Central memory CD8-positive, alpha-beta T cell (primary cell): ENCODE measurements at regions not wholly inside any gene's neighbourhood (a gene's known extent, or its start where the extent isn't known, plus 50 kb on each side); places are given as distances from the start of the nearest gene placed in this dataset.

Experiments used
- ATAC-seq: fragments of 150-1000 bp; cut with Tn5 transposase; replicated peaks from 2 replicates; pipeline ENCODE4 v1.10.0; 2022; ENCODE audit warnings: mild to moderate bottlenecking, moderate FRiP score, moderate number of reproducible peaks; ENCODE audit not compliant: poor library complexity, severe bottlenecking; ENCODE audit errors: extremely low read depth
- DNase-seq, 2 donors: peaks; one replicate each; pipeline ENCODE4 v3.0.0; 2021; ENCODE audit warnings: low spot score in 2 of 2
- H3K27ac Mint-ChIP-seq: one replicate; pipeline ENCODE4 v1.8.0; 2022; ENCODE audit warnings: low read depth, mild to moderate bottlenecking, moderate library complexity, mixed read lengths
- H3K27me3 Mint-ChIP-seq: one replicate; pipeline ENCODE4 v1.8.0; 2022; ENCODE audit warnings: mixed read lengths
- H3K36me3 Mint-ChIP-seq: one replicate; pipeline ENCODE4 v1.8.0; 2022; ENCODE audit warnings: mild to moderate bottlenecking, moderate library complexity, mixed read lengths; ENCODE audit not compliant: insufficient read depth
- H3K4me1 Mint-ChIP-seq: one replicate; pipeline ENCODE4 v1.8.0; 2022; ENCODE audit warnings: mixed read lengths
- H3K4me3 Mint-ChIP-seq: one replicate; pipeline ENCODE4 v1.8.0; 2022; ENCODE audit warnings: mild to moderate bottlenecking, moderate library complexity, mixed read lengths
- H3K9me3 Mint-ChIP-seq: one replicate; pipeline ENCODE4 v1.8.0; 2022; ENCODE audit warnings: mixed read lengths

GRCh38 chr2:52127527-52127926 is 1095.6 kb upstream of the NRXN1 start:
- H3K36me3 Mint-ChIP-seq, result no peaks in the 10 kb centered on the region
- H3K4me3 Mint-ChIP-seq, result no peak overlapping the region
- DNase-seq (no peak), ATAC-seq (no peak)
- H3K27ac Mint-ChIP-seq, result no peak overlapping the region
- H3K27me3 Mint-ChIP-seq, result no peaks in the 10 kb centered on the region
- H3K9me3 Mint-ChIP-seq, result peaks cover 10% of the 10 kb centered on the region
- no peaks in the 10 kb centered on the region for H3K4me1 Mint-ChIP-seq

- Mint-ChIP-seq H3K4me3 (no peak overlapping the region), H3K27me3 (no peaks in the 10 kb centered on the region), H3K9me3 (peaks cover 9% of the 10 kb centered on the region), H3K4me1 (no peaks in the 10 kb centered on the region), H3K27ac (no peak overlapping the region), H3K36me3 (no peaks in the 10 kb centered on the region)
- no peak for ATAC-seq
- DNase-seq, result no peak
These were observed 1085.4 kb upstream of the NRXN1 start for GRCh38 chr2:52117299-52117698.

- no peak overlapping the region for H3K4me3 Mint-ChIP-seq
- no peaks in the 10 kb centered on the region for H3K4me1 Mint-ChIP-seq
- H3K27me3 Mint-ChIP-seq, result no peaks in the 10 kb centered on the region
- H3K9me3 Mint-ChIP-seq, result peaks cover 17% of the 10 kb centered on the region
- DNase-seq (no peak), ATAC-seq (no peak)
- H3K36me3 Mint-ChIP-seq, result no peaks in the 10 kb centered on the region
- no peak overlapping the region for H3K27ac Mint-ChIP-seq
These were observed 1083.8 kb upstream of the NRXN1 start for GRCh38 chr2:52115750-52116149.

- Mint-ChIP-seq H3K9me3 (peaks cover 17% of the 10 kb centered on the region), H3K4me1 (no peaks in the 10 kb centered on the region), H3K36me3 (no peaks in the 10 kb centered on the region), H3K27ac (no peak overlapping the region), H3K27me3 (no peaks in the 10 kb centered on the region), H3K4me3 (no peak overlapping the region)
- DNase-seq (no peak), ATAC-seq (no peak)
These were observed 1081.4 kb upstream of the NRXN1 start for GRCh38 chr2:52113338-52113737.

- Mint-ChIP-seq H3K27me3 (no peaks in the 10 kb centered on the region), H3K9me3 (peaks cover 18% of the 10 kb centered on the region), H3K4me1 (no peaks in the 10 kb centered on the region), H3K4me3 (no peak overlapping the region), H3K27ac (no peak overlapping the region), H3K36me3 (no peaks in the 10 kb centered on the region)
- DNase-seq, result no peak
- no peak for ATAC-seq
These were observed 1080.2 kb upstream of the NRXN1 start for GRCh38 chr2:52112141-52112540.

GRCh38 chr2:52107124-52107523 is 1075.2 kb upstream of the NRXN1 start:
- Mint-ChIP-seq H3K4me1 (no peaks in the 10 kb centered on the region), H3K4me3 (no peak overlapping the region), H3K27ac (no peak overlapping the region), H3K27me3 (no peaks in the 10 kb centered on the region), H3K9me3 (peaks cover 17% of the 10 kb centered on the region), H3K36me3 (no peaks in the 10 kb centered on the region)
- ATAC-seq (no peak), DNase-seq (no peak)

GRCh38 chr2:52097071-52097470 is 1065.1 kb upstream of the NRXN1 start:
- peaks cover 18% of the 10 kb centered on the region for H3K9me3 Mint-ChIP-seq
- H3K27ac Mint-ChIP-seq, result no peak overlapping the region
- DNase-seq (no peak), ATAC-seq (no peak)
- no peaks in the 10 kb centered on the region for H3K27me3 Mint-ChIP-seq
- H3K36me3 Mint-ChIP-seq, result no peaks in the 10 kb centered on the region
- no peak overlapping the region for H3K4me3 Mint-ChIP-seq
- no peaks in the 10 kb centered on the region for H3K4me1 Mint-ChIP-seq

- no peak for ATAC-seq
- DNase-seq, result no peak
- H3K36me3 Mint-ChIP-seq, result no peaks in the 10 kb centered on the region
- H3K9me3 Mint-ChIP-seq, result peaks cover 14% of the 10 kb centered on the region
- no peaks in the 10 kb centered on the region for H3K4me1 Mint-ChIP-seq
- H3K27ac Mint-ChIP-seq, result no peak overlapping the region
- no peak overlapping the region for H3K4me3 Mint-ChIP-seq
- no peaks in the 10 kb centered on the region for H3K27me3 Mint-ChIP-seq
These were observed 1052.8 kb upstream of the NRXN1 start for GRCh38 chr2:52084759-52085158.

- H3K27ac Mint-ChIP-seq, result no peak overlapping the region
- ATAC-seq (no peak), DNase-seq (no peak)
- no peaks in the 10 kb centered on the region for H3K4me1 Mint-ChIP-seq
- H3K36me3 Mint-ChIP-seq, result no peaks in the 10 kb centered on the region
- H3K4me3 Mint-ChIP-seq, result no peak overlapping the region
- H3K9me3 Mint-ChIP-seq, result peaks cover 14% of the 10 kb centered on the region
- no peaks in the 10 kb centered on the region for H3K27me3 Mint-ChIP-seq
These were observed 1051.3 kb upstream of the NRXN1 start for GRCh38 chr2:52083214-52083613.

GRCh38 chr2:52082646-52083045 is 1050.7 kb upstream of the NRXN1 start:
- Mint-ChIP-seq H3K27me3 (no peaks in the 10 kb centered on the region), H3K27ac (no peak overlapping the region), H3K36me3 (no peaks in the 10 kb centered on the region), H3K4me1 (no peaks in the 10 kb centered on the region), H3K9me3 (peaks cover 14% of the 10 kb centered on the region), H3K4me3 (no peak overlapping the region)
- ATAC-seq, result no peak
- no peak for DNase-seq

- no peak for ATAC-seq
- no peak overlapping the region for H3K27ac Mint-ChIP-seq
- H3K4me1 Mint-ChIP-seq, result no peaks in the 10 kb centered on the region
- no peak overlapping the region for H3K4me3 Mint-ChIP-seq
- DNase-seq, result no peak
- no peaks in the 10 kb centered on the region for H3K27me3 Mint-ChIP-seq
- H3K36me3 Mint-ChIP-seq, result no peaks in the 10 kb centered on the region
- peaks cover 16% of the 10 kb centered on the region for H3K9me3 Mint-ChIP-seq
These were observed 1047.7 kb upstream of the NRXN1 start for GRCh38 chr2:52079602-52080001.

GRCh38 chr2:52077159-52077558 is 1045.2 kb upstream of the NRXN1 start:
- Mint-ChIP-seq H3K9me3 (peaks cover 12% of the 10 kb centered on the region), H3K36me3 (no peaks in the 10 kb centered on the region), H3K27ac (no peak overlapping the region), H3K27me3 (no peaks in the 10 kb centered on the region), H3K4me3 (no peak overlapping the region), H3K4me1 (no peaks in the 10 kb centered on the region)
- ATAC-seq (no peak), DNase-seq (no peak)

GRCh38 chr2:52074130-52074719 is 1042.3 kb upstream of the NRXN1 start:
- no peaks in the 10 kb centered on the region for H3K4me1 Mint-ChIP-seq
- no peaks in the 10 kb centered on the region for H3K36me3 Mint-ChIP-seq
- H3K27me3 Mint-ChIP-seq, result no peaks in the 10 kb centered on the region
- no peak for DNase-seq
- peaks cover 7% of the 10 kb centered on the region for H3K9me3 Mint-ChIP-seq
- no peak overlapping the region for H3K4me3 Mint-ChIP-seq
- no peak for ATAC-seq
- H3K27ac Mint-ChIP-seq, result no peak overlapping the region

- no peaks in the 10 kb centered on the region for H3K27me3 Mint-ChIP-seq
- no peak overlapping the region for H3K4me3 Mint-ChIP-seq
- DNase-seq, result no peak
- peaks cover 7% of the 10 kb centered on the region for H3K9me3 Mint-ChIP-seq
- no peaks in the 10 kb centered on the region for H3K4me1 Mint-ChIP-seq
- no peak for ATAC-seq
- no peaks in the 10 kb centered on the region for H3K36me3 Mint-ChIP-seq
- H3K27ac Mint-ChIP-seq, result no peak overlapping the region
These were observed 1041.0 kb upstream of the NRXN1 start for GRCh38 chr2:52072949-52073348.
